GM19238 (cell line): ENCODE measurements at regions not wholly inside any gene's neighbourhood (a gene's known extent, or its start where the extent isn't known, plus 50 kb on each side); places are given as distances from the start of the nearest gene placed in this dataset.

Experiments used
- DNase-seq: peaks from one replicate; pipeline ENCODE4 v3.0.0; 2011; ENCODE audit warnings: low spot score; ENCODE audit not compliant: insufficient read length

GRCh38 chr3:144369129-144369879 lies 397.7 kb downstream of the DIPK2A start:
- DNase-seq, result no peak

GRCh38 chr3:144375088-144375487 lies 403.5 kb downstream of the DIPK2A start:
- no peak for DNase-seq

- no peak for DNase-seq
These were observed 409.2 kb downstream of the DIPK2A start for GRCh38 chr3:144380849-144381248.

GRCh38 chr3:144381607-144382006 lies 410.0 kb downstream of the DIPK2A start:
- no peak for DNase-seq

- DNase-seq, result no peak
These were observed 412.8 kb downstream of the DIPK2A start for GRCh38 chr3:144384241-144384979.

GRCh38 chr3:144390786-144391185 lies 419.2 kb downstream of the DIPK2A start:
- no peak for DNase-seq

- DNase-seq, result no peak
These were observed 419.6 kb downstream of the DIPK2A start for GRCh38 chr3:144391236-144391635.

- DNase-seq, result no peak
These were observed 422.4 kb downstream of the DIPK2A start for GRCh38 chr3:144394032-144394431.

GRCh38 chr3:144402430-144402829 lies 430.8 kb downstream of the DIPK2A start:
- no peak for DNase-seq

GRCh38 chr3:144403040-144403457 lies 431.4 kb downstream of the DIPK2A start:
- no peak for DNase-seq

GRCh38 chr3:144407335-144407734 lies 435.7 kb downstream of the DIPK2A start:
- DNase-seq, result no peak

- no peak for DNase-seq
These were observed 437.7 kb downstream of the DIPK2A start for GRCh38 chr3:144409319-144409718.

- no peak for DNase-seq
These were observed 441.4 kb downstream of the DIPK2A start for GRCh38 chr3:144413068-144413467.

- DNase-seq, result no peak
These were observed 443.9 kb downstream of the DIPK2A start for GRCh38 chr3:144415492-144415891.

- no peak for DNase-seq
These were observed 453.0 kb downstream of the DIPK2A start for GRCh38 chr3:144424606-144425005.

GRCh38 chr3:144426366-144426765 lies 454.7 kb downstream of the DIPK2A start:
- DNase-seq, result no peak

- DNase-seq, result no peak
These were observed 455.3 kb downstream of the DIPK2A start for GRCh38 chr3:144426967-144427366.

- DNase-seq, result no peak
These were observed 458.1 kb downstream of the DIPK2A start for GRCh38 chr3:144429719-144430121.

- no peak for DNase-seq
These were observed 459.5 kb downstream of the DIPK2A start for GRCh38 chr3:144431134-144431533.

- no peak for DNase-seq
These were observed 461.4 kb downstream of the DIPK2A start for GRCh38 chr3:144433006-144433405.

- DNase-seq, result no peak
These were observed 466.4 kb downstream of the DIPK2A start for GRCh38 chr3:144437989-144438388.

- DNase-seq, result no peak
These were observed 472.4 kb downstream of the DIPK2A start for GRCh38 chr3:144444061-144444460.

- no peak for DNase-seq
These were observed 472.9 kb downstream of the DIPK2A start for GRCh38 chr3:144444546-144444945.
